ENCODE measurements at regions not wholly inside any gene's neighbourhood (a gene's known extent, or its start where the extent isn't known, plus 50 kb on each side); places are given as distances from the start of the nearest gene placed in this dataset.

DNA sequence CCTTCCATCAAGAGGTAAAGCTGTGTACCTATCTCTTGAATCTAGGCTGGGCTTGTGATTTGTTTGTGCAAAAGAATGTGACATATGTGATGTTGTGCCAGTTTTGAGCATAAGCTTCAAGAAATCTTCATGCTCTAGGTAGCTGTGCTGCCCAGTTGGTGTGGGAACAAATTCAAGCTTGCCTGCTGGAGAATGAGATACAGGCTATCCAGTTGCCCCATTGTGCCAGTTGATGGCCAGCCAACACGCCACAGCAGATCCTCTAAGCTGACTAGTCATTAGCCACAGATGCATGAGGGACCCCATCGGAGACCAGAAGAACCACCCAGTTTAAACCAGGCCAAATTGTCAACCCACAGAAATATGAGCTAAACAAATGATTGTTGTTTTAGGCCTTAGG lies 180.5 kb upstream of the MPHOSPH6 start:
- Histone ChIP-seq H3K4me2 (ENCODE audit: extremely low read depth, insufficient read depth, low read length) (no peak overlapping the region), H4K20me1 (ENCODE audit: control insufficient read depth, extremely low read depth, insufficient read depth, low read length) (no peaks in the 10 kb centered on the region), H3K4me1 (ENCODE audit: control insufficient read depth, extremely low read depth, insufficient read depth, low read length) (no peaks in the 10 kb centered on the region), H3K9ac (ENCODE audit: insufficient read depth, low read length) (no peak overlapping the region), H3K79me2 (ENCODE audit: control insufficient read depth, insufficient read depth, low read length) (no peaks in the 10 kb centered on the region), H3K9me3 (ENCODE audit: control insufficient read depth, insufficient read depth, low read depth, low read length) (no peaks in the 10 kb centered on the region), H3K27ac (ENCODE audit: insufficient read depth, low read length) (no peak overlapping the region), H3K36me3 (ENCODE audit: control insufficient read depth, insufficient read depth, low read length) (no peaks in the 10 kb centered on the region), H3K4me3 (replicated peaks in 1 of 4; ENCODE audit: control extremely low read depth in 1 of 4, insufficient read depth in 1 of 4, low read depth in 3 of 4, low read length in 4 of 4) (no peak overlapping the region), H2AFZ (ENCODE audit: low read length) (no peak overlapping the region), H3K27me3 (ENCODE audit: control insufficient read depth, insufficient read depth, low read length) (no peaks in the 10 kb centered on the region)
- DNase-seq (ENCODE audit: low read depth in 2 of 2) = no peak
- TF ChIP-seq, protein P1, sequence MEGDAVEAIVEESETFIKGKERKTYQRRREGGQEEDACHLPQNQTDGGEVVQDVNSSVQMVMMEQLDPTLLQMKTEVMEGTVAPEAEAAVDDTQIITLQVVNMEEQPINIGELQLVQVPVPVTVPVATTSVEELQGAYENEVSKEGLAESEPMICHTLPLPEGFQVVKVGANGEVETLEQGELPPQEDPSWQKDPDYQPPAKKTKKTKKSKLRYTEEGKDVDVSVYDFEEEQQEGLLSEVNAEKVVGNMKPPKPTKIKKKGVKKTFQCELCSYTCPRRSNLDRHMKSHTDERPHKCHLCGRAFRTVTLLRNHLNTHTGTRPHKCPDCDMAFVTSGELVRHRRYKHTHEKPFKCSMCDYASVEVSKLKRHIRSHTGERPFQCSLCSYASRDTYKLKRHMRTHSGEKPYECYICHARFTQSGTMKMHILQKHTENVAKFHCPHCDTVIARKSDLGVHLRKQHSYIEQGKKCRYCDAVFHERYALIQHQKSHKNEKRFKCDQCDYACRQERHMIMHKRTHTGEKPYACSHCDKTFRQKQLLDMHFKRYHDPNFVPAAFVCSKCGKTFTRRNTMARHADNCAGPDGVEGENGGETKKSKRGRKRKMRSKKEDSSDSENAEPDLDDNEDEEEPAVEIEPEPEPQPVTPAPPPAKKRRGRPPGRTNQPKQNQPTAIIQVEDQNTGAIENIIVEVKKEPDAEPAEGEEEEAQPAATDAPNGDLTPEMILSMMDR (conservative IDR thresholded peaks at IDR 0.05 in 1 of 2, IDR thresholded peaks at IDR 0.05 in 1 of 2; ENCODE audit: low read depth in 1 of 2, low read length in 2 of 2) = no peak
- TF ChIP-seq EZH2 (IDR thresholded peaks at IDR 0.05; ENCODE audit: low read length, missing control alignments) = no peak

DNA sequence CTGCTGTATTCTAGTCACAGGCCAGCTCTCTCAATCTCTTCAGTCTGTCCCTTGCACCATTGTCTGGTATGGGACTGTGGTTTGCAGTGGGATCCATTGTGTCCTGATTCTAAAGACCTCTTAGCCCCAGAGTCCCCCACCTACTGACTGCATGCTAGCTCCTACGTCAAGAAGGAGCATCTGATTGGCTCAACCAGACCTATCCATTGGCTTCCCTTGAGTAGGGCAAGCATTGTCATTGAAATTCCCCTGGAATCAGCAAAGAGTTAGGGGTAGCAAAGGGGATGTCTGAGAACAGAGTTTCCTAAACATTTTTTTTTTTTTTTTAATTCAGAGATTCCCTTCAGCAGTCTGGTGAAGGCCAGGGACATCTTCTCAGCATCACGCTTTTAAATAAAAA lies 175.3 kb upstream of the MPHOSPH6 start:
- DNase-seq (ENCODE audit: low read depth in 2 of 2) = no peak
- no peak overlapping the region for H3K9ac ChIP-seq (ENCODE audit: insufficient read depth, low read length)
- H4K20me1 ChIP-seq (ENCODE audit: control insufficient read depth, extremely low read depth, insufficient read depth, low read length) = no peaks in the 10 kb centered on the region
- H3K9me3 ChIP-seq (ENCODE audit: control insufficient read depth, insufficient read depth, low read depth, low read length) = no peaks in the 10 kb centered on the region
- H2AFZ ChIP-seq (ENCODE audit: low read length) = no peak overlapping the region
- no peaks in the 10 kb centered on the region for H3K79me2 ChIP-seq (ENCODE audit: control insufficient read depth, insufficient read depth, low read length)
- H3K4me2 ChIP-seq (ENCODE audit: extremely low read depth, insufficient read depth, low read length) = no peak overlapping the region
- TF ChIP-seq, protein P1 (conservative IDR thresholded peaks at IDR 0.05 in 1 of 2, IDR thresholded peaks at IDR 0.05 in 1 of 2; ENCODE audit: low read depth in 1 of 2, low read length in 2 of 2) = no peak
- TF ChIP-seq EZH2 (IDR thresholded peaks at IDR 0.05; ENCODE audit: low read length, missing control alignments) = no peak
- H3K4me3 ChIP-seq (replicated peaks in 1 of 4; ENCODE audit: control extremely low read depth in 1 of 4, insufficient read depth in 1 of 4, low read depth in 3 of 4, low read length in 4 of 4) = no peak overlapping the region
- H3K36me3 ChIP-seq (ENCODE audit: control insufficient read depth, insufficient read depth, low read length) = no peaks in the 10 kb centered on the region
- no peak overlapping the region for H3K27ac ChIP-seq (ENCODE audit: insufficient read depth, low read length)
- no peaks in the 10 kb centered on the region for H3K4me1 ChIP-seq (ENCODE audit: control insufficient read depth, extremely low read depth, insufficient read depth, low read length)
- no peaks in the 10 kb centered on the region for H3K27me3 ChIP-seq (ENCODE audit: control insufficient read depth, insufficient read depth, low read length)

DNA sequence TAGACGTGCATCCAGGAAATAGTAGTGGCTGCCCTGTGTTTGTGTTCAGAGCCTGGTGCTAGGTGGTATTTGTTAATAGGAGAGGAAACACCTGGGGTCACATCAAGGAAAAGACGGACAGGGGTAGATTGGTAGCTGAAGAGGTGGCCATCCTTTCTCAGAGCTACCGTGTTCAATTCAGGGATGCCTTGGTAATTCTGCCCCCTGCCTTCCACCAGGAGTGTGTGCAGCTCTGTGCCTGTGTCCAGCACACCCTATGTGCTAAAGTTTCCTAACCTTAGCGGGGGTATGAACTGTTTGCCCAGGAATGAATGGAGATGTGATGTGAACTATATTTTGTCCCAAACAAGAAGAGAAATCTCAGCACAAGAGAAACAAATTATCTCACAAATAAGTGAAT lies 174.1 kb upstream of the MPHOSPH6 start:
- Histone ChIP-seq H3K4me1 (ENCODE audit: control insufficient read depth, extremely low read depth, insufficient read depth, low read length) (no peaks in the 10 kb centered on the region), H4K20me1 (ENCODE audit: control insufficient read depth, extremely low read depth, insufficient read depth, low read length) (no peaks in the 10 kb centered on the region), H3K36me3 (ENCODE audit: control insufficient read depth, insufficient read depth, low read length) (no peaks in the 10 kb centered on the region), H3K4me2 (ENCODE audit: extremely low read depth, insufficient read depth, low read length) (no peak overlapping the region), H3K79me2 (ENCODE audit: control insufficient read depth, insufficient read depth, low read length) (no peaks in the 10 kb centered on the region), H2AFZ (ENCODE audit: low read length) (no peak overlapping the region), H3K9ac (ENCODE audit: insufficient read depth, low read length) (no peak overlapping the region), H3K4me3 (replicated peaks in 1 of 4; ENCODE audit: control extremely low read depth in 1 of 4, insufficient read depth in 1 of 4, low read depth in 3 of 4, low read length in 4 of 4) (no peak overlapping the region), H3K9me3 (ENCODE audit: control insufficient read depth, insufficient read depth, low read depth, low read length) (no peaks in the 10 kb centered on the region), H3K27ac (ENCODE audit: insufficient read depth, low read length) (no peak overlapping the region), H3K27me3 (ENCODE audit: control insufficient read depth, insufficient read depth, low read length) (no peaks in the 10 kb centered on the region)
- no peak for DNase-seq (ENCODE audit: low read depth in 2 of 2)
- TF ChIP-seq EZH2 (IDR thresholded peaks at IDR 0.05; ENCODE audit: low read length, missing control alignments) = no peak
- TF ChIP-seq, protein P1 (conservative IDR thresholded peaks at IDR 0.05 in 1 of 2, IDR thresholded peaks at IDR 0.05 in 1 of 2; ENCODE audit: low read depth in 1 of 2, low read length in 2 of 2) = peak in 1 of 2 donors; percentile 6

Data from fibroblast of lung (primary cell).